K562 (cell line): ENCODE measurements at regions not wholly inside any gene's neighbourhood (a gene's known extent, or its start where the extent isn't known, plus 50 kb on each side); places are given as distances from the start of the nearest gene placed in this dataset.

Experiments used
- ATAC-seq: fragments of 200-7000 bp; cut with Tn5 transposase; 3 replicates; pipeline ENCODE4 v1.9.1; 2020; ENCODE audit warnings: moderate library complexity
- BruUV-seq: library from RNA; stranded (reverse); fragments of 400-500 nt; replicated peaks from 2 replicates; lab custom pipeline; 2021; lab: Mats Ljungman, UMichigan
- CTCF ChIA-PET: fragments of 300-600 bp; formaldehyde crosslinking; extraction: SDS; loops from one replicate; lab custom pipeline; 2021; ENCODE audit warnings: low intra/inter-chr PET ratio; lab: Yijun Ruan, JAX
- POLR2A ChIA-PET: fragments of 300-600, 350-650 bp; sonication (Branson Sonifier 250); formaldehyde crosslinking; extraction: SDS; loops from one replicate; lab custom pipeline; 2021; ENCODE audit warnings: antibody characterized with exemption, inconsistent platforms; lab: Yijun Ruan, JAX
- DNase-seq, 4 experiments: peaks; one replicate each; pipeline versions ENCODE4 v3.0.0 to v3.0.0-alpha.2; 2011 to 2018; ENCODE audit warnings: low spot score in 3 of 4, mixed read lengths in 3 of 4; ENCODE audit errors: extremely low read depth in 1 of 4
- FAIRE-seq: peaks from 2 replicates; lab custom pipeline; 2011; peaks lifted over from hg19 to GRCh38; lab: Jason Lieb, UNC
- H2AFZ ChIP-seq: 2 replicates; pipeline ENCODE4 v1.6.0; 2011; ENCODE audit warnings: low read depth, low read length, control low read depth, inconsistent platforms
- H3K27ac ChIP-seq: fragments of 200-600 bp; 3 replicates; pipeline ENCODE4 v1.8.0; 2011; ENCODE audit warnings: low read depth, mild to moderate bottlenecking, control low read depth, inconsistent platforms, low read length, moderate library complexity, mixed read lengths; ENCODE audit errors: extremely low read depth
- H3K27me3 ChIP-seq, 2 experiments: fragments of 300-600 bp in 1 of 2; 2 replicates in 1 of 2; 3 replicates in 1 of 2; pipeline versions ENCODE4 v1.6.0 to v1.8.0; 2011; ENCODE audit warnings: inconsistent platforms in 2 of 2, low read length in 2 of 2, mild to moderate bottlenecking in 1 of 2, mixed read lengths in 1 of 2, moderate library complexity in 1 of 2; ENCODE audit not compliant: control insufficient read depth in 2 of 2, insufficient read depth in 2 of 2
- H3K36me3 ChIP-seq: fragments of 300-600 bp; 3 replicates; pipeline ENCODE4 v1.8.0; 2011; ENCODE audit warnings: mild to moderate bottlenecking, low read length, inconsistent platforms; ENCODE audit not compliant: control insufficient read depth, insufficient read depth
- H3K4me1 ChIP-seq, 2 experiments: fragments of 200-600 bp in 1 of 2; replicated peaks in 1 of 2; 2 replicates in 1 of 2; 3 replicates in 1 of 2; pipeline versions ENCODE4 v1.5.1 to v1.8.0; 2011; ENCODE audit warnings: inconsistent platforms in 2 of 2, low read length in 2 of 2, mild to moderate bottlenecking in 1 of 2, mixed read lengths in 1 of 2, moderate library complexity in 1 of 2; ENCODE audit not compliant: control insufficient read depth in 2 of 2, insufficient read depth in 2 of 2
- H3K4me2 ChIP-seq: 2 replicates; pipeline ENCODE4 v1.6.1; 2011; ENCODE audit warnings: low read length, control low read depth, inconsistent platforms, mixed read lengths; ENCODE audit not compliant: insufficient read depth
- H3K4me3 ChIP-seq: fragments of 200-600 bp; sonication (generic), shearing (Covaris generic); 2 replicates; pipeline ENCODE4 v1.5.1; 2016; ENCODE audit warnings: control low read depth, inconsistent platforms
- H3K79me2 ChIP-seq: fragments of 200-600 bp; 3 replicates; pipeline ENCODE4 v1.8.0; 2011; ENCODE audit warnings: low read length, inconsistent platforms; ENCODE audit not compliant: control insufficient read depth, insufficient read depth
- H3K9ac ChIP-seq, 2 experiments: 2 replicates each; pipeline versions ENCODE4 v1.6.0 to v1.6.1; 2011; ENCODE audit warnings: low read depth in 2 of 2, low read length in 2 of 2, control low read depth in 1 of 2, inconsistent platforms in 1 of 2, mild to moderate bottlenecking in 1 of 2, mixed read lengths in 1 of 2; ENCODE audit not compliant: insufficient read depth in 1 of 2
- H3K9me1 ChIP-seq: one replicate; pipeline ENCODE4 v1.6.0; 2011; ENCODE audit warnings: inconsistent platforms, mild to moderate bottlenecking, low read length, moderate library complexity; ENCODE audit not compliant: control insufficient read depth, insufficient read depth
- H3K9me3 ChIP-seq: replicated peaks from 2 replicates; pipeline ENCODE4 v1.5.1; 2011; ENCODE audit warnings: low read depth, low read length, inconsistent platforms; ENCODE audit not compliant: control insufficient read depth, insufficient read depth
- H4K20me1 ChIP-seq: replicated peaks from 2 replicates; pipeline ENCODE4 v1.6.1; 2011; ENCODE audit warnings: low read length, inconsistent platforms, mixed read lengths; ENCODE audit not compliant: control insufficient read depth, insufficient read depth
- ARHGAP35 ChIP-seq: fragments of 450-650 bp; IDR thresholded peaks from 2 replicates; pipeline ENCODE4 v1.6.1; 2018; ENCODE audit not compliant: partially characterized antibody
- CBFA2T2 ChIP-seq: fragments of 450-650 bp; conservative IDR thresholded peaks from 2 replicates; pipeline ENCODE4 v1.6.1; 2017; ENCODE audit warnings: mild to moderate bottlenecking
- CBFA2T3 ChIP-seq: fragments of 450-650 bp; IDR thresholded peaks from 2 replicates; pipeline ENCODE4 v1.6.1; 2017
- CXXC5 ChIP-seq: fragments of 250-450 bp; sonication (Bioruptor Pico); IDR thresholded peaks from 2 replicates; pipeline ENCODE4 v1.8.0; 2022; ENCODE audit warnings: inconsistent platforms, mild to moderate bottlenecking, moderate library complexity
- FIP1L1 ChIP-seq: fragments of 200-400 bp; formaldehyde crosslinking; IDR thresholded peaks from 2 replicates; pipeline ENCODE4 v1.6.1; 2018; ENCODE audit warnings: mild to moderate bottlenecking, low read depth, low read length; ENCODE audit not compliant: poor library complexity, severe bottlenecking
- GABPB2 ChIP-seq: fragments of 250-450 bp; sonication (Bioruptor Pico); conservative IDR thresholded peaks from 2 replicates; pipeline ENCODE4 v1.5.1; 2021; ENCODE audit warnings: mild to moderate bottlenecking
- HES1 ChIP-seq: fragments of 450-650 bp; IDR thresholded peaks from 2 replicates; pipeline ENCODE4 v1.6.1; 2016; ENCODE audit warnings: low read depth, mild to moderate bottlenecking, moderate library complexity
- KDM5B ChIP-seq: fragments of 200-600 bp; sonication (generic); IDR thresholded peaks from 2 replicates; pipeline ENCODE4 v1.6.1; 2012; ENCODE audit warnings: low read depth, mild to moderate bottlenecking, moderate library complexity, low read length, control low read depth, inconsistent platforms; ENCODE audit not compliant: insufficient replicate concordance
- KHSRP ChIP-seq: fragments of 450-650 bp; IDR thresholded peaks from 2 replicates; pipeline ENCODE4 v1.6.1; 2017
- MBD2 ChIP-seq: sonication (generic); IDR thresholded peaks from 2 replicates; pipeline ENCODE4 v1.6.1; 2016; ENCODE audit warnings: low read depth, borderline replicate concordance
- MED1 ChIP-seq: sonication (generic); formaldehyde crosslinking; IDR thresholded peaks from 2 replicates; pipeline ENCODE4 v1.8.1; 2023; ENCODE audit warnings: missing genetic modification reagents, borderline replicate concordance
- PHB2 ChIP-seq: fragments of 450-650 bp; IDR thresholded peaks from 2 replicates; pipeline ENCODE4 v1.6.1; 2017; ENCODE audit warnings: low read depth
- PREB ChIP-seq: sonication (generic); formaldehyde crosslinking; IDR thresholded peaks from 2 replicates; pipeline ENCODE4 v1.8.1; 2023; ENCODE audit warnings: mild to moderate bottlenecking, missing genetic modification reagents
- RAD21 ChIP-seq, 2 experiments: fragments of 250-450 bp in 1 of 2; fragments of 450-650 bp in 1 of 2; sonication (Bioruptor Pico) in 1 of 2; formaldehyde crosslinking in 1 of 2; IDR thresholded peaks in 1 of 2; conservative IDR thresholded peaks in 1 of 2; 2 replicates each; pipeline versions ENCODE4 v1.4.0 to v1.8.0; 2020 to 2022; ENCODE audit warnings: mild to moderate bottlenecking in 2 of 2, moderate library complexity in 1 of 2
- RB1 ChIP-seq: fragments of 450-650 bp; IDR thresholded peaks from 2 replicates; pipeline ENCODE4 v1.6.1; 2017; ENCODE audit warnings: low read depth, mild to moderate bottlenecking
- RCOR1 ChIP-seq, 2 experiments: IDR thresholded peaks; 2 replicates each; pipeline ENCODE4 v1.6.1; 2012; ENCODE audit warnings: low read depth in 2 of 2, low read length in 2 of 2, borderline replicate concordance in 1 of 2, improper control_type of control experiment in 1 of 2
- VEZF1 ChIP-seq: fragments of 200-800 bp; sonication (Bioruptor generic); IDR thresholded peaks from 2 replicates; pipeline ENCODE4 v1.6.1; 2017; ENCODE audit warnings: missing genetic modification characterization, missing compliant biosample characterization
- WHSC1 ChIP-seq: IDR thresholded peaks from one replicate; pipeline ENCODE4 v1.6.1; 2012; ENCODE audit warnings: low read length, control low read depth, inconsistent platforms
- ZNF121 ChIP-seq: sonication (generic); formaldehyde crosslinking; conservative IDR thresholded peaks from 2 replicates; pipeline ENCODE4 v1.8.0; 2022; ENCODE audit warnings: missing genetic modification reagents
- ZNF146 ChIP-seq: IDR thresholded peaks from one replicate; pipeline ENCODE4 v1.6.1; 2018; ENCODE audit warnings: missing compliant biosample characterization; ENCODE audit not compliant: unreplicated experiment
- WGBS: fragments of 100-300 bp; shearing (Covaris generic); methylation state at CpG from one replicate; pipeline ENCODE4 v1.1.6; 2016; ENCODE audit warnings: low coverage, mixed read lengths; ENCODE audit not compliant: insufficient coverage; ENCODE audit errors: missing lambda C conversion rate; 5-methylcytosine and 5-hydroxymethylcytosine counted together
- in situ Hi-C: fragments of 300-500 bp; cut with MboI; formaldehyde crosslinking; loops from 4 replicates; pipeline ENCODE4 v1.15.0; 2018; ENCODE audit warnings: inconsistent platforms, mixed read lengths
- intact Hi-C: fragments of 100-400 bp; cut with micrococcal nuclease; formaldehyde crosslinking; loops from 2 replicates; pipeline ENCODE4 v1.14.2; 2022

GRCh38 chr1:11391886-11392285, 87.1 kb upstream of the DISP3 start (continued):
- TF ChIP-seq VEZF1 (CRISPR knock-in tag) (no peak), RB1 (no peak)

- no peak overlapping the region for H2AFZ ChIP-seq
- ChIA-PET POLR2A (interaction anchor here (0.7 to 1.1 kb wide), 3 partner anchors 15 to 43 kb away, joined by 3 to 4 read pairs (median 3); no protein-coding TSS in a partner anchor), CTCF (no interaction called here)
- FAIRE-seq (no peak), ATAC-seq (no peak), DNase-seq (no peak)
- H3K4me1 ChIP-seq, result peaks cover 8 to 13% of the 10 kb centered on the region in 2 experiments; a peak in 4 of 5 replicates
- peaks cover 45 to 78% of the 10 kb centered on the region in 2 experiments for H3K27me3 ChIP-seq
- no peaks in the 10 kb centered on the region for H3K79me2 ChIP-seq
- no peak overlapping the region for H3K4me3 ChIP-seq
- H4K20me1 ChIP-seq, result peaks cover 22% of the 10 kb centered on the region
- no peaks in the 10 kb centered on the region for H3K9me3 ChIP-seq
- in situ Hi-C loops (no loop called here), intact Hi-C loops (no loop called here)
- no peak overlapping the region for H3K4me2 ChIP-seq
- under 1% methylated on average over 10 of the region's 10 CpGs for WGBS
- no peak overlapping the region for H3K27ac ChIP-seq
- no peaks in the 10 kb centered on the region for H3K9me1 ChIP-seq
- peak overlapping the region in 1 of 2 experiments; percentile 19; a peak in 1 of 4 replicates for H3K9ac ChIP-seq
- H3K36me3 ChIP-seq, result no peaks in the 10 kb centered on the region
- no TSS peak for BruUV-seq
- no peak for TF ChIP-seq PHB2
- no peak for TF ChIP-seq RAD21 (CRISPR knock-in tag; conservative IDR thresholded peaks at IDR 0.05 in 1 of 2, IDR thresholded peaks at IDR 0.05 in 1 of 2)
- no peak for TF ChIP-seq KHSRP
- no peak for TF ChIP-seq PREB (CRISPR knock-in tag)
- no peak for TF ChIP-seq MBD2
- no peak for TF ChIP-seq MED1
- TF ChIP-seq HES1, result peak; percentile 58; the same call in 1 of the 2 replicates
- TF ChIP-seq ZNF146 (CRISPR knock-in tag), result no peak
- no peak for TF ChIP-seq GABPB2
- no peak for TF ChIP-seq FIP1L1
- no peak for TF ChIP-seq ARHGAP35
- TF ChIP-seq KDM5B, result no peak
- TF ChIP-seq WHSC1, result no peak
- peak in 1 of 2 experiments; percentile 80; a peak in 2 of 4 replicates for TF ChIP-seq RCOR1 (IDR thresholded peaks at IDR 0.05; ENCODE audit: borderline replicate concordance in 1 of 2, low read depth in 2 of 2, low read length in 2 of 2)
- TF ChIP-seq ZNF121, result no peak
- peak; percentile 53; the same call in 1 of the 2 replicates for TF ChIP-seq CXXC5
- TF ChIP-seq CBFA2T2, result peak; percentile 53
- peak; percentile 74 for TF ChIP-seq CBFA2T3
These were observed 84.2 kb upstream of the DISP3 start for GRCh38 chr1:11394592-11395245.
